GM18507 (cell line): ENCODE measurements at regions not wholly inside any gene's neighbourhood (a gene's known extent, or its start where the extent isn't known, plus 50 kb on each side); places are given as distances from the start of the nearest gene placed in this dataset.

Experiments
- DNase-seq: peaks from one replicate; pipeline ENCODE4 v3.0.0; 2011; ENCODE audit warnings: low read depth; ENCODE audit not compliant: insufficient read length; ENCODE audit errors: extremely low spot score
- FAIRE-seq: peaks from 2 replicates; lab custom pipeline; 2011; peaks lifted over from hg19 to GRCh38; lab: Jason Lieb, UNC

DNA sequence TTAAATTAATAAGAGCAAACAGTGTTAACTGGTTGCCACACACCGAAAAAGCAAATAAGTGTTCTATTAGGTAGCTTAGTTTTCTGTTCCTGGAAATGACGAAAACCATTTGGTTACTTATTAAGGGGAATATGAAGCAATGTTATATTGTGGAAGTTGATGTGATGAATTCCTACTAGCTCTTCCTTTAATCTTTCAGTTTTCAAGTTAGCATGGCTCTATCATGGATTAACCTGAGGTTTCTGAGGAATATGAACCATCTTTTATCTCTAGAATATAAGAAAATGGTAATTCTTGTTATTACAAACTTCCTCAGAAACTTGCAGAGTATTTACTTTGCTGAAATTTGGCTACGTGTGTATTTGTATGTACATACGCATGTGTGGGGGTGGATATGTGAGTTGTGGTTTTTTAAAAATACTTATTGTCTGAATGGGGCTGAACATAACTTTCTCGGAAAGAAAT is 245.7 kb downstream of the KCNC2 start:
- FAIRE-seq (no peak), DNase-seq (no peak)

DNA sequence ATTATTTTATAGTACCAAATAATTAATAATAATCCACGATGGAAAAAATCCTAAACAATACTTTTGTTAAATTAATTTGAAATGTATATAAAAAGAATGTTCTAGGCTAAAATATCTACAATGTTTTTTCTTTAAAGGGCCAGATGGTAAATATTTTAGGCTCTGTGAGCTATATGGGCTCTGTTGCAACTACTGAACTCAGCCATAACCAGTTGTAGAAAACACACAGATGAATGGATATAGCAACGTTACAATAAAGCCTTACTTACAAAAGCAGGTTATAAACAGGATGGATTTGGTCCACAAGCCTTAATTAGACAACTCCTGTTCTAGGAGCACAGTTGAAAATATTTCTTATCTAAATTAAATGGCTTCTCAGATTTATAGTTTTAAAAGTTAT is 245.2 kb downstream of the KCNC2 start:
- no peak for FAIRE-seq
- DNase-seq = no peak

DNA sequence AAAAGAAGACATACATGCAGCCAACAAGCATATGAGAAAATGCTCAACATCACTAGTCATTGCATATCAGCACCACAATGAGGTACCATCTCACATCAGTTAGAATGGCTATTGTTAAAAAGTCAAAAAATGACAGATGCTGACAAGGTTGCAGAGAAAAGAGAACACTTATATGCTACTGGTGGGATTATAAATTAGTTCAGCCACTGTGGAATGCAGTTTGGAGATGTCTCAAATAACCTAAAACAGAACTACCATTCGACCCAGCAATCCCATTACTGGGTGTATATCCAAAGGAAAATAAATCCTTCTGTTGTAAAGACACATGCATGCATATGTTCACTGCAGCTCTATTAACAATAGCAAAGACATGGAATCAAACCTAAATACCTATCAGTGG is 238.4 kb downstream of the KCNC2 start:
- no peak for DNase-seq
- FAIRE-seq = no peak

DNA sequence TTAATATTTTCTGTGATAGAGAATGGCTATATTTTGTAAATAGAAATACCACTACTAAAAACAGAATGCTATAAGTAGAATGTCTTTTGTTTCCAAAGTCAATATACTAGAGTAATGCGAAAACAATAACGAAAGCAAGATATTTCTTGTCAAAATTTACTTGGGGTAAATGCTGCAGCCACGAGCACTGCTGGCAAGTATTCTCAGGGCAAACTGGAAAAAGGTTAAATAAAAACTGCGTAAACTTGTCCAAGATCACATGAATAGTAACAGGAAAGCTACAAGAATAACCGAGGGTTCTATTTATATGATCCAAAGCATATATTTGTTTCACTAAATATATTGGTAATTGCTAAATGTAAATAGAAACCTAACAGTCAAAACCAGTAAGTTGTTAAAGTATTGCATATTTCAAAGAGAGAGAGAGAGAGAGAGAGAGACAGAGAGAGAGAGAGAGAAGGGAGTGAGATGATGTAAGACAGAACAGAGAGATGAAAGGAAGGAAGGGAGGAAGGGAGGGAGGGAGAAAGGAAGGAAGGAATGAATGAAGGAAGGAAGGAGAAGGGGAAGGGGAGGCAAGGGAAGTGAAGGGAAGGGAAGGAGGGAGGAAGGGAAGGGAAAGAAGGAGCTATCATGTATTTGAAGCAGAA is 231.7 kb downstream of the KCNC2 start:
- DNase-seq (no peak), FAIRE-seq (no peak)

DNA sequence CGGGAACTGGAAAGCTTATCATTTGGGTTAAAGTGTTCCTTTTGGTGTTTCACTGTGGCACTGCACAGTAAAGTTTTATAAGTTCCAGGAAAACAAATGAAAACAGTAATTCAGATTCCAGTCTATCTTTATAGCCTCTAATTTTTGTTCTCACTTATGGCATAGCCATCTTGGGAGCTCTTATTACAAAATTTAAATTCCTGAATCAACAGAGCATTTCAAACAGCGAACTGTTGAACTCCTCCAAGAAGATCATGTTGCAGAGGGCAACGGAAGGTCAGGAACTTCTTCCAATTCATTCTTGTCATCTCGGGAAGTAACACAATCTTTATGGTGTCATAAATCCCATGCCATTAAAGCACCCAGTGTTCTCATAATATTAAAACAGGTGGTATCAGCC is 229.1 kb downstream of the KCNC2 start:
- FAIRE-seq = no peak

DNA sequence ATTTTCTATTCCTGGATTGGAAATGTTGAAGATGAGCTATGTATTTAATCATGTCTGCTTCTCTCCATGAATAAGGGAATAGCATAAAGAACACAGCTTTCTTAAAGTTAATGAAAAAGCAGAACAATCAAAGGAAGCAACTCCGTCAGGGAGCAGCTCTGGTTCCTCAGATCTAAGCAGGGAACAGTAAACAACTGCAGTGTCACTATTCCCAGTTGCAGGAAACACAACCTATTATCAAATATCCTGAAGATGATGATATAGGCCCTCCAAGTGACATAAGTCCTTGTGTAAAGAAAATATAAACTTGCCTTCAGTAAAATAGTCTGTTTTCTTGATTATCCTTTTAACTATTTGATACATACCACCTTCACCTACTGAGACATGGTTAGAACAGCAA is 228.1 kb downstream of the KCNC2 start:
- DNase-seq (no peak), FAIRE-seq (no peak)

More for the DNA sequence above, 229.1 kb downstream of the KCNC2 start:
- DNase-seq = no peak

DNA sequence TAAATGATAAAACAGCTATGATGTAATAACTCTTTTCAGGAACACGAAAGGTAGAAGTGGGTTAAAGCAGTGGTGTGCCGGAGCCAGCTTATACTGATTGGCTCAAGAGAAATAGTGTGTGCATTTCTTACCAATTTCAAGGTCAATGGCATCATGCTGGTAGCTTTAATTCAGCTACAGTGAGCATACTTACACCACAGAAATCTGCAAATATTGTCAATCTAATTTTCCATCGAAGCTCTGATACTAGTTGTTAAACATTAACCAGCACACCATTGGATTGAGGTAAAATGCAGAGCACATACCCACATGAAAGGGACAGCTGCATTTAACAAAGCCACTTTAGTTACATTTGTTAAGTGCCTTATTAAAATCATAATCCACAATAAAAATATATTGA is 225.7 kb downstream of the KCNC2 start:
- no peak for DNase-seq
- FAIRE-seq = no peak

DNA sequence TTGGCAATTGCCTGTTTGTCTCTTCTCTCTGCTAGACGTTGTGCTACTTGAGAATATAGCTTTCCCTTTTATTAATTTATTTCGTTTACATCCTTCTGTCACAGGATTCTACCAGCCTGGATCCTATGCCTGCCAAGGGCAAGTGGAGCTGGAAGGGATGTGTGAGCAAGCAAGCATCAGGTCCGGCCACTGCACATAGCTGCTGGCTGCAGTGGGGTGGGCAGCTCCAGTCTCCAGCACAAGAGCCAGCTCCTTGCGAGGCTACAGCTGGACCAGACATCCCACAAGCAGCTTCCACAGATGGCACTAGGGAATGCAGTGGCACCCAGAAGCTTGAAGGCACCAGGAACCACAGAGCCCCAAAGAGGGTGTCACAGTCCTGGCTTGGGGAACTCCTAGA is 225.0 kb downstream of the KCNC2 start:
- DNase-seq (no peak), FAIRE-seq (no peak)

DNA sequence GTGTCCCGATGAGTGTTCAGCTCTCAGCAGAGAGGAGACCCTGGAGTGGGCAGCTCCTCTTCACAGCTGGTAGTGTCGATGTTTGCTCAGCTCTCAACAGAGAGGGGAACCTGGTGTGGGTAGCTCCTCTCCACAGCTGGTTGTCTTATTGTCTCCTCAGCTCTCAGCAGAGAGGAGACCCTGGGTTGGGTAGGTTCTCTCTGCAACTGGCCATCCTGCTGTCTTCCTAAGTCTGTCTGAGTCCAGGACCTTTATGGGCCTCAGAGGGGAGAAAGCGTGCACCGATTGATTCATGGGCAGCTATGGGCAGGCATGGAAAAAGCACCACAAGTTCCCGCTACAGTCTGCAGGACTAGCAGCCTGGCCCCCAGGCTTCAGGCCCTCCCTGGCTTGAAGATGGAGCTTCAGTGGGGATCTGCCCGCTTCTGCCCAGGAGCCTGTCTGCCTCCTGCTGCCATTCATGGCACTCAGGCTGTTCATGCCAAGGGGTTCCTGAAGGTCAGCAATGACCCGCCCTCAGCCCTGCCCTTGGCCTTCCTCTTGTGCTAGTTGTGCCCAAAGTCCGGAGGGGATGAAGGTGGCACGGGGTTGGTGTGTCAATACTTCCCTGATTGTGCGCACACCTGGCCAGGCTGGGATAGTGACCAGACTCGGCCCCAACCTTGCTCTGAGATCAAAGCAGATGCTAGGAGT is 224.2 kb downstream of the KCNC2 start:
- FAIRE-seq (no peak), DNase-seq (no peak)

DNA sequence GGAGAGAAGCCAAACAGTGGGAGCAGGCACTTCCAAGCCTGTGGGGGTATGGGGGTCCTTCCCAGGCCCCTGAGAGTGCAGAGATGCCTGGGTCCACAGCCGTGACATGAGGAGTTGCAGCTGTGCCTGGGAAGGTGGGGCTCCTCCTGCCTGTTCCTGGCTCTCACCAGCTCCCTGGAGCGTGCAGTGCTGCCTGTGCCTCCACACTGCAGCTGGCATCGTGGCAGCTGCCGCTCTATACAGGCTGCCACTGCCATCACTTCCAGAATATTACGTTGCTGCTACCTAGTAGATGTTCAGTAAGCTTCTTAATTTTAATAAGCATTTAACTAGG is 223.7 kb downstream of the KCNC2 start:
- FAIRE-seq (no peak), DNase-seq (no peak)

DNA sequence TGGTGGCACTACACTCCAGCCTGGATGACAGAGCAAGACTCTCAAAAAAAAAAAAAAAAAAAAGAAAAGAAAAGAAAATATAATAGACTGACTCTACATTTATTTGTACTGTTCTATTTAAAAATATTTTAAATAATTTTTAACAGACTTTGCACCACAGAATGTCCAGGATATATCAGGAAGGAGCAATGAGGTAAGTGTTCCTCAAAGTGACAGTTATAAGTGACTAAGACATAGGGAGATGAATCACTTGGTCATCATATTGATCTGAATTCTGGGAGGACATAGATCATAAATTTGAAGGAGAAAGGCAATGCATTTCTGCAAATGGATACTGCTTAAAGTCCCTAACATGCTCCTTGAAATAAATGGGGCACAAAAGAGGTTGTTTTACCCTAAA is 221.5 kb downstream of the KCNC2 start:
- DNase-seq (no peak), FAIRE-seq (no peak)
